ENCODE measurements at regions not wholly inside any gene's neighbourhood (a gene's known extent, or its start where the extent isn't known, plus 50 kb on each side); places are given as distances from the start of the nearest gene placed in this dataset.

DNA sequence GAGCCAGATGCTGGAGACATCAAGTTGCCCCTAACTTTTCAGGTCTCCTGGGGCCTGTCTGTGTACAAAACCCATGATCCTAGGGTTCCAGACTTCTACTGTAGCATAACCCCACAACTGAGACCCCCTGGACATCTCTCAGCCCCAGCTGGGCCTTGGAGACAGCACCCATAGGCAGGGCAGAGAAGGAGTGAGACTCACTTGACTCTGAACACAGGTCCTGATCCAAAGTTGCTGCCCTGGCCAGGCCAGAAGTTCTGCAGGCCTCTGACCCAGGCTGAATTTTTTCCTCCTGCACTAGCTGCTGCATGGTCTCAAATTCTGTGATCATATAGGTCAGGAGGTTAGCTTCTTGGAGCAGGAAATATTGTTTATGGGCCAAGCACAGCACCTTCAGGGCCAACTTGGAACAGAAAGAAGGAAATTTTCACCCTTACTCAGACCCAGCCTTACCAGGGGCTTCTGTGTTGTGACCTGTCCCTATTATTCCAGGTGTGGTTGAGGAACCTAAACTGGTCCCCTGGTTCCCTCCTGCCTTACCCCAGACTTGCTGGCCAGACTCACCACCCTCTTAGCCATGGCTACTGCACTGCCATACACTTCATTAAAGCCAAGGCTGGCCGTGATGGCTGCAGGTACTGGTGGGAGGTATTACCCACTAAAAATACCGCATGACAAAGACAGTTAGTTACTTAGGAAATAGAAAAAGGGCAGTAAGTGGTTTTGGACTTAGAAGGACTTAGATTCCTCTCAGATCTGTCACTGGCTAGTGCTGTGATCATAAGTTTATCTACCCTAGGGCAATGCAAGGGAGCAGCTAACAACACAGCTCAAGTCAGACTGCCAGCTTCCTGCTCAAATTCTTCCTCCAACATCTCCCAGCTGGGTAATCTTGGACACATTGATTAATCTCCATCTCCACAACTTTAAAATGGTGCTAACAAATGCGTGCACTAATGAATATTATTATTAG, 2180.1 kb downstream of the TP53TG3F start:
- no peak for DNase-seq (ENCODE audit: low spot score)

DNA sequence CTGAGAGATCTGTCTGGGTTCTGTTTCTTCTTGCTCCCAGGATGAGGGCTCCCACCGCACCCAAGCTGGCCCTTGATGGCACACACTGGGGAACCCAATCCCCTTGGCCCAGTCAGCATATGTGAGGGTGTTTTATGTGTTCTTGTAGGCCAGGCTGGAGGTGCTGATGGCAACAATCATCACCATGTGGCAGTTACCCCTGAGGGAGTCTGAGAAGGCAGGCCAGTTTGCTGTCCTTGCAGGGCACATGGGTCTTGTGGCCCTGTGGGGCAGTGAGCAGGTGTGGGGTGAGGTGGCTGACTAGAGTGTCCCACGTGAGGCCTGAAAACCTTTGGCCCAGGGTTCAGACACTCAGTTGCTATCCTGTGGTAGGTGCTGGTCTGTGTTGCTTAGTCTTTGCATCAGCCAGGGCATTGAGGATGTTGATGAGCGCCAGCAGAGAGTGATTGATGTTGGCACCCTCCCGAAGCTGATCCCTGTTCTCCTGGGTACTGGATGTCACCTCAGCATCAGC, 2183.0 kb downstream of the TP53TG3F start:
- DNase-seq (ENCODE audit: low spot score) = no peak

DNA sequence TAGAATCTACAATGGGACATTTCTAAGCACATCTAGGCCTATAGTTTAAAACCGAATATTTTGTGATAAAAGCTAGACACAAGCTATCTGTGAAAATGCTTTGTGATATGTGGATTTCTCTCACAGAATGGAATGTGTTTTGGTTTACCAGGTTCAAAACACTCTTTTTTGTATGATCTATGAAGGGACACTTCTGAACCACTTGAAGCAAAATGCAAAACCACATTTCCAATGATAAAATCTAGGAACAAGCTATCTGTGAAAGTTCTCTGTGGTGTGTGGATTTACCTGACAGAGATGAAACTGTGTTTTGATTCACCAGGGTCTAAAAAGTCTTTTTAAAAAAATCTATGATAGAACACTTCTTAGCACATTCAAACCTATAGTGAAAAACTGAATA, 2192.4 kb downstream of the TP53TG3F start:
- no peak for DNase-seq (ENCODE audit: low spot score)

- no peak for DNase-seq (ENCODE audit: low spot score)
Observed at GRCh38 chr16:35664091-35664693, 2204.8 kb downstream of the TP53TG3F start.

DNA sequence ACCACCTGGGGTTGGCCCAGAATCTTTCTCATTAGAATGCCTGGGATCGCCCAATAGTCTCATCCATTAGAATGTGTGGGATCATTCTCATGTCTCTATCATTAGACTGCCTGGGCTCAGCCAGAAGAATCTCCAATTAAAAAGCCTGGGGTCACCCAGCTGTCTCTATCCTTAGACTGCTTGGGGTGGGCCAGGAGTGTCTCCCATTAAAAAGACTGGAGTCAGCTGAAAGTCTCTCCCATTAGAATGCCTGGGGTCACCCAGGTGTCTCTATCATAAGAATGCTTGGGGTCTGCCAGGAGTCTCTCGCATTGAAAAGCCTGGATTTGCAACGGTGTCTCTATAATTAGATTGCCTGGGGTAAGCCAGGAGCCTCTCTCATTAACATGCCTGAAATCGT, 2225.7 kb downstream of the TP53TG3F start:
- no peak for DNase-seq (ENCODE audit: low spot score)

- DNase-seq (ENCODE audit: low spot score) = no peak
Observed at GRCh38 chr16:35686595-35686994, 2227.2 kb downstream of the TP53TG3F start.

GRCh38 chr16:35687071-35687470, 2227.7 kb downstream of the TP53TG3F start:
- no peak for DNase-seq (ENCODE audit: low spot score)

DNA sequence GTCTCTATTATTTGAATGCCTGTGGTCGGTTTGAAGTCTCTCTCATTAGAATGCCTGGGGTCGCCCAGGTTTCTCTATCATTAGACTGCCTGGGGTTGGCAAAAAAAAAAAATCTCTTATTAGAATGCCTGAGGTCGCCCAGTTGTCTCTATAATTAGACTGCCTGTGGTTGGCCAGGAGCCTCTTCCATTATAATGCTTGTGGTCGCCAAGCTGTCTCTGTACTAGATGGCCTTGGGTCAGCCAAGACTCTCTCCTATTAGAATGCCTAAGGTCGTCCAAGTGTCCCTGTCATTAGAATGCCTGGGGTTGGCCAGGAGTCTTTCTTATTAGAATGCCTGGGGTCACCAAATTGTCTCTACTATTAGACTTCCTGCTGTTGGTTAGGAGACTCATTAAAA, 2228.4 kb downstream of the TP53TG3F start:
- no peak for DNase-seq (ENCODE audit: low spot score)

GRCh38 chr16:35689764-35690163, 2230.4 kb downstream of the TP53TG3F start:
- DNase-seq (ENCODE audit: low spot score) = no peak

GRCh38 chr16:35690413-35690812, 2231.0 kb downstream of the TP53TG3F start:
- DNase-seq (ENCODE audit: low spot score) = no peak

GRCh38 chr16:35691057-35691456, 2231.6 kb downstream of the TP53TG3F start:
- DNase-seq (ENCODE audit: low spot score) = no peak

- DNase-seq (ENCODE audit: low spot score) = no peak
Observed at GRCh38 chr16:35692824-35693223, 2233.4 kb downstream of the TP53TG3F start.

DNA sequence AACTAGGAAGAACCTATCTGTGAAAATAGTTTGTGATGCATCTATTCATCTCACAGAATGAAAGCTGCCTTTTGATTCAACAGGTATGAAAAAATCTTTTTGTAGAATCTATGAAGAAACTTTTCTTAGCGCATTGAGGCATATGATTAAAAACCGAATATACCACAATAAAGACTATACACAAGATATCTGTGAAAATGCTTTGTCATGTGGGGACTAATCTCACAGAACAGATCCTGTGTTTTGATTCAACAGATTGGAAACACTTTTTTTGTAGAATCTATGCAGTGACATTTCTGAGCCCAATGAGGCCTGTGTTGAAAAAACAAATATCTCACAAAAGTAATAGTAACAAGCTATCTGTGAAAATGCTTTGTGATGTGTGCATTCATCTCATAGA, 2247.5 kb downstream of the TP53TG3F start:
- DNase-seq (ENCODE audit: low spot score) = no peak

GRCh38 chr16:35711435-35711834, 2252.0 kb downstream of the TP53TG3F start:
- DNase-seq (ENCODE audit: low spot score) = no peak

- no peak for DNase-seq (ENCODE audit: low spot score)
Observed at GRCh38 chr16:35711958-35712357, 2252.5 kb downstream of the TP53TG3F start.

DNA sequence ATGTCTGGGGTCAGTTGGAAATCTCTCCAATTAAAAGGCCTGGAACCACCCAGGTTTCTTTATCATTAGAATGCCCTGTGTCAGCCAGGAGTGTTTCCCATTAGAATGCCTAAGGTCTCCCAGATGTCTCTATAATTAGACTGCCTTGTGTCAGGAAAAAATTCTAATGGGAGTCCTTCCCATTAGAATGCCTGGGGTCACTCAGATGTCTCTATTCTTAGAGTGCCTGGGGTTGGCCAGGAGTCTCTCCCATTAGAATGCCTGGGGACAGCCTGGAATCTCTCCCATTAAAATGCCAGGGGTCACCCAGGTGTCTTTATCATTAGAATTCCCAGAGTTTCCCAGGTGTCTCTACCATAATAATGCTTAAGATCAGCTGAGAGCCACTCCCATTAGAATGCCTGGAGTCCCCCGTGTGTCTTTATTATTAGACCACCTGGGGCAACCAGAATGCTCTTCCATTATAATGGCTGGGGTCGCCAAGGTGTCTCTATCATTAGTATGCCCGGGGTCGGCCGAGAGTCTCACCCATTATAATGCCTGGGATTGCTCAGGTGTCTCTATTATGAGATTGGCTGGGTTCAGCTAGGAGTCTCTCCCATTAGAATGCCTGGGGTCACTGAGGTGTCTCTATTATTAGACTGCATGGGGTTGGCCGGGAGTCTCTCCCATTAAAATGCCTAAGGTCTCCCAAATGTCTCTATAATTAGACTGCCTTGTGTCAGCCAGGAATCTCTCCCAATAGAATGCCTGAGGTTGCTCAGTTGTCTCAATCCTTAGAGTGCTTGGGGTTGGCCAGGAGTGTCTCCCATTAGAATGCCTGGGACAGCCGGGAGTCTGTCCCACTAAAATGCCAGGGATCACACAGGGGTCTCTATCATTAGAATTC, 2254.6 kb downstream of the TP53TG3F start:
- no peak for DNase-seq (ENCODE audit: low spot score)

DNA sequence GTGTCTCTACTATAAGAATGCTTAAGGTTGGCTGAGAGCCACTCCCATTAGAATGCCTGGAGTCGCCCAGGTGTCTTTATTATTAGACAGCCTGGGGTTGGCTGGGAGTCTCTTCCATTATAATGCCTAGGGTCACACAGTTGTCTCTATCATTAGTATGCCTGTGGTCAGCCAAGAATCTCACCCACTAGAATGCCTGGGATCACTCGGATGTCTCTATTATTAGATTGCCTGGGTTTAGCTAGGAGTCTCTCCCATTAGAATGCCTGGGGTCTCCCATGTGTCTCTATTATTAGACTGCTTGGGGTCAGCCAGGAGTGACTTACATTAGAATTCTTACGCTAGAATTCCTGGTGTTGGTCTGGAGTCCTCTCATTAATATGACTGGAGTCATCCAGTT, 2255.3 kb downstream of the TP53TG3F start:
- no peak for DNase-seq (ENCODE audit: low spot score)

- no peak for DNase-seq (ENCODE audit: low spot score)
Observed at GRCh38 chr16:35724551-35724950, 2265.1 kb downstream of the TP53TG3F start.

DNA sequence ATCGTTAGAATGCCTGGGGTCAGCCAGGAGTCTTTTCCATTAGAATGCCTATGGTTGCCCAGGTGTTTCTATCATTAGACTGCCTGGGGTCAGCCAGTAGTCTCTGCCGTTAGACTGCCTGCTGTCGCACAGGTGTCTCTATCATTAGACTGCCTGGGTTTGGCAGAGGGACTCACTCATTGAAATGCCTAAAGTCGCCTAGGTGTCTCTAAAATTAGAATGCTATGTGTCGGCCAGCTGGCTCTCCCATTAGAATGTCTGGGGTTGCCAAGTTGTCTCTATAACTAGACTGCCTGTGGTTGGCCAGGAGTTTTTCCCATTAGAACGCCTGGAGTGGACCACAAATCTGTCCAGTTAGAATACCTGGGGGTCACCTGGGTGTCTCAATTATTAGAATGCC, 2266.5 kb downstream of the TP53TG3F start:
- no peak for DNase-seq (ENCODE audit: low spot score)

DNA sequence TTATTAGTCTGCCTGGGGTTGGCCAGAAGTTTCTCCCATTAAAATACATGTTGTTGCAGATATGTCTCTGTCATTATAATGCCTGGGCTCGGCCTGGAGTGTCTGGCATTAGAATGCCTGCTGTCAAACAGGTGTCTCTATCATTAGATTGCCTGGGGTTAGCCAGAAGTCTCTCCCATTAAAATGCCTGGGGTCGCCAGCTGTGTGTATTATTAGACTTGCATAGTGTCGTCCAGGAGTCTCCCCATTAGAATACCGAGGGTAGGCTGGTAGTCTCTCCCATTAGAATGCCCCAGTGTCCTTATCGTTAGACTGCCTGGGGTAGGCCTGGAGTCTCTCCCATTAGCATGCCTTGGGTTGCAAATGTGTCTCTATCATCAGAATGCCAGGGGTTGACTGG, 2270.8 kb downstream of the TP53TG3F start:
- DNase-seq (ENCODE audit: low spot score) = no peak

DNA sequence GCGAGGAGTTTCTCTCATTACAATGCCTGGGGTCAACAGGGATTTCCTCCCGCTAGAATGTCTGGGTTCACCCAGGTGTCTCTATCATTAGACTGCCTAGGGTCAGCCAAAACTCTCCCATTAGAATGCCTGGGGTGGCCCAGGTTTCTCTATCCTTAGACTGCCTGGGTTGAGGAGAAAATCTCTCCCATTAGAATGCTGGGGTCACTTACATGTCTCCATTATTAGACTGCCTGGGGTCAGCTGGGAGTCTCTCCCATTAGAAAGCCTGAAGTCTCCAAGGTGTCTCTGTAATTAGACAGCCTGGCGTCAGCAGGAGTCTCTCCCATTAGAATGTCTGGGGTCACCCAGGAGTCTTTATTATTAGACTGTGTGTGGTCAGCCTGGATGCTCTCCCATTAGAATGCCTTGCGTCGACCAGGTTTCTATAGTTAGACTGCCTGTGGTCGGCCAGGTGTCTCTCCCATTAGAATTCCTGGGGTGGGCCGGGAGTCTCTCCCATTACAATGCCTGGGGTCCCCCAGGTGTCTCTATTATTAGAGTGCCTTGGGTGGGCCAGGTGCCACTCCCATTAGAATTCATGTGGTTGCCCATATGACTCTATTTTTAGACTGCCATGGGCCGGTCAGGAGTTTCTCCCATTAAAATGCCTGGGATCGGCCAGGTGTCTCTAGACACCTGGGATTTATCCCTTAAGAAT, 2272.1 kb downstream of the TP53TG3F start:
- no peak for DNase-seq (ENCODE audit: low spot score)
